ENCODE measurements at regions not wholly inside any gene's neighbourhood (a gene's known extent, or its start where the extent isn't known, plus 50 kb on each side); places are given as distances from the start of the nearest gene placed in this dataset.
"Not testable (repeated sequence)": the region's sequence is repeated elsewhere in the genome, so short reads cannot be mapped to it uniquely, and the experiment has no call there.

- not testable (repeated sequence) for TF ChIP-seq CTCF (conservative IDR thresholded peaks at IDR 0.05; ENCODE audit: low read depth, low read length); EZH2 (IDR thresholded peaks at IDR 0.05; ENCODE audit: borderline replicate concordance, low read depth, low read length, poor library complexity, severe bottlenecking)
Observed at GRCh38 chr14:19099336-19099735, 132.1 kb downstream of the POTEM start.

Data from A673 (cell line).